Kidney epithelial cell (primary cell): ENCODE measurements at regions not wholly inside any gene's neighbourhood (a gene's known extent, or its start where the extent isn't known, plus 50 kb on each side); places are given as distances from the start of the nearest gene placed in this dataset.

Experiments used
- DNase-seq: peaks from one replicate; pipeline ENCODE4 v3.0.0-alpha.2; 2010; ENCODE audit warnings: low read depth
- H3K27me3 ChIP-seq: 2 replicates; pipeline ENCODE4 v1.6.0; 2011; ENCODE audit warnings: low read length; ENCODE audit not compliant: control insufficient read depth, insufficient read depth
- H3K36me3 ChIP-seq: 2 replicates; pipeline ENCODE4 v1.5.1; 2011; ENCODE audit warnings: low read length; ENCODE audit not compliant: control insufficient read depth, insufficient read depth
- H3K4me3 ChIP-seq: 2 replicates; pipeline ENCODE4 v1.5.1; 2011; ENCODE audit warnings: low read depth, mild to moderate bottlenecking, control low read depth, low read length
- TF ChIP-seq, protein P1 (sequence below): IDR thresholded peaks from 2 replicates; pipeline ENCODE4 v1.5.1; 2011; ENCODE audit warnings: mild to moderate bottlenecking, moderate library complexity, low read length, control low read depth, inconsistent platforms; ENCODE audit not compliant: insufficient read depth, poor library complexity, severe bottlenecking

GRCh38 chr2:150404147-150404546 is 83.3 kb downstream of the RND3 start:
- Histone ChIP-seq H3K4me3 (no peak overlapping the region), H3K27me3 (no peaks in the 10 kb centered on the region), H3K36me3 (no peaks in the 10 kb centered on the region)
- TF ChIP-seq, protein P1, sequence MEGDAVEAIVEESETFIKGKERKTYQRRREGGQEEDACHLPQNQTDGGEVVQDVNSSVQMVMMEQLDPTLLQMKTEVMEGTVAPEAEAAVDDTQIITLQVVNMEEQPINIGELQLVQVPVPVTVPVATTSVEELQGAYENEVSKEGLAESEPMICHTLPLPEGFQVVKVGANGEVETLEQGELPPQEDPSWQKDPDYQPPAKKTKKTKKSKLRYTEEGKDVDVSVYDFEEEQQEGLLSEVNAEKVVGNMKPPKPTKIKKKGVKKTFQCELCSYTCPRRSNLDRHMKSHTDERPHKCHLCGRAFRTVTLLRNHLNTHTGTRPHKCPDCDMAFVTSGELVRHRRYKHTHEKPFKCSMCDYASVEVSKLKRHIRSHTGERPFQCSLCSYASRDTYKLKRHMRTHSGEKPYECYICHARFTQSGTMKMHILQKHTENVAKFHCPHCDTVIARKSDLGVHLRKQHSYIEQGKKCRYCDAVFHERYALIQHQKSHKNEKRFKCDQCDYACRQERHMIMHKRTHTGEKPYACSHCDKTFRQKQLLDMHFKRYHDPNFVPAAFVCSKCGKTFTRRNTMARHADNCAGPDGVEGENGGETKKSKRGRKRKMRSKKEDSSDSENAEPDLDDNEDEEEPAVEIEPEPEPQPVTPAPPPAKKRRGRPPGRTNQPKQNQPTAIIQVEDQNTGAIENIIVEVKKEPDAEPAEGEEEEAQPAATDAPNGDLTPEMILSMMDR: no peak
- no peak for DNase-seq

GRCh38 chr2:150403457-150403856 is 84.0 kb downstream of the RND3 start:
- H3K36me3 ChIP-seq: no peaks in the 10 kb centered on the region
- TF ChIP-seq, protein P1: no peak
- DNase-seq: no peak
- H3K27me3 ChIP-seq: no peaks in the 10 kb centered on the region
- H3K4me3 ChIP-seq: no peak overlapping the region

DNA sequence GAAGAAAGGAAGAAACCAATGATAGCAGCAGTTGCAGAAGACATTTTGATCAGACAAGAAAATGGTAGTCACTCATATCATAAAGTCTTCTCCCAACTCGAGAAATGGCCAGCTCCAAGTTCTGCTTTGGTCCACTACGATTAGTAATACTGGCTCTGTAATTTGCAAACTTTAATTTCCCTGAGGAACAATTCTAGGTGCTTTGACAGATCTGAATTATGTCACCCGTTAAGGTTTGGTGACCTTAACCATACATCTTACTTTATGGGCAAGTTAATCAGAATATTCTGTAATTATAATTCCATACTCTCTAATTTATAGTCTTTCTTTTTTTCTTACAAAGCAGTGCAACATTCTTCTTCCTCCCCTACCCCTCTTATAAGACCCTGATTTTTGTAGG is 84.5 kb downstream of the RND3 start:
- H3K27me3 ChIP-seq: no peaks in the 10 kb centered on the region
- H3K4me3 ChIP-seq: no peak overlapping the region
- TF ChIP-seq, protein P1: no peak
- DNase-seq: no peak
- no peaks in the 10 kb centered on the region for H3K36me3 ChIP-seq

- TF ChIP-seq, protein P1: no peak
- H3K36me3 ChIP-seq: no peaks in the 10 kb centered on the region
- H3K4me3 ChIP-seq: no peak overlapping the region
- H3K27me3 ChIP-seq: no peaks in the 10 kb centered on the region
- no peak for DNase-seq
These were observed 86.6 kb downstream of the RND3 start for GRCh38 chr2:150400849-150401248.

DNA sequence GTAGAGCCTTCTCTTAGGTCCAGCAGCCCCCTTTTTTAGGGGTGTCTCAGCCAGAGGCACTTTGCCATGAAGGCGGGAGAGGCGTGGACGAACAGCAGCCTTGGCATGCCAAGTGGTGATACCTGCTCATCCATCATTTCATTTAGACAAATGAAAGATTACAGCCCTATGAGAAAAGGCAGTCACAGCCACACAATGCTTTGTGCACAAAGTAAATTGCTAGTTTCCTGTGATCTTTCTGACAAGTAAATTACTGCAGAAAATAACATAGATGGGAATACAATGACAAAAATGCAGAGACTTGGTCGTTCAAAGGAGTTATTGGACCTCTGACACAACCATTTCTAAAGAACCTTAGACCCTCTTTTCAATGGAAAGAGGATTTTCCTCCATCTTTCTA is 94.9 kb downstream of the RND3 start:
- no peak for DNase-seq
- Histone ChIP-seq H3K4me3 (no peak overlapping the region), H3K27me3 (no peaks in the 10 kb centered on the region), H3K36me3 (no peaks in the 10 kb centered on the region)
- TF ChIP-seq, protein P1: no peak

- no peak for DNase-seq
- H3K4me3 ChIP-seq: no peak overlapping the region
- H3K36me3 ChIP-seq: no peaks in the 10 kb centered on the region
- TF ChIP-seq, protein P1: no peak
- H3K27me3 ChIP-seq: no peaks in the 10 kb centered on the region
These were observed 95.7 kb downstream of the RND3 start for GRCh38 chr2:150391779-150392178.
